HG02763 (cell line): ENCODE measurements at regions not wholly inside any gene's neighbourhood (a gene's known extent, or its start where the extent isn't known, plus 50 kb on each side); places are given as distances from the start of the nearest gene placed in this dataset.
"Not testable (repeated sequence)": the region's sequence is repeated elsewhere in the genome, so short reads cannot be mapped to it uniquely, and the experiment has no call there.

Experiments used
- ATAC-seq: cut with Tn5 transposase; IDR thresholded peaks from one replicate; pipeline ENCODE4 v1.9.1; 2021; ENCODE audit warnings: mild to moderate bottlenecking, moderate library complexity; ENCODE audit not compliant: unreplicated experiment

DNA sequence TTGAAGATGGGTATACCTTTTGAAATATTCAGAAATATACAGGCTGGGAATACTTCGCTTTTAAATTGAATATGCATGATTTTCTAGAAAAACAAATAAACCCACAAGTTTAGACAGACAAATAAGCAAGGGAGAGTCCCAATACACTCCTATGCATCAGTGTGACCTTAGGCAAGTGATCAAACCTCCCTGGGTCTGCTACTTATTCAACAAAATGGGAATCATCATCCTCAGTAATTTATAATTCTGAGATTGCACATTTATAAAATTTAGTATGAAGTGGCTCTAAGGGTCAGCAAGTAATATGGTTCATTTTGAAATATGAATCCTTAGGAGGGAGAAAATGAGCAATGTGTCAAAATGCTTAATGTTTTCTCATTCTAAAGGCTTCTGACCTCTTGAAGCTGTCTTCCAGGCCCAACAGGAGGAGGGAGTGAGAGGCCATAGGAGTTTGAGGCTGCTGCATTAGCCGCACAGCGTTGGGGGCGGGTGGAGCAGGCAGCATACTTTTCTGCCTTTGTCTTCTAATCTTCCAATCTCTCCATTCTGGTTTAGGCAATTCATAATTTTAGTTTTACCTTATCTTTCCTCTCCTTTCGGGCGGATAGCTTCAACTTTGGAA lies 155.1 kb downstream of the TRIB2 start:
- ATAC-seq: no peak

DNA sequence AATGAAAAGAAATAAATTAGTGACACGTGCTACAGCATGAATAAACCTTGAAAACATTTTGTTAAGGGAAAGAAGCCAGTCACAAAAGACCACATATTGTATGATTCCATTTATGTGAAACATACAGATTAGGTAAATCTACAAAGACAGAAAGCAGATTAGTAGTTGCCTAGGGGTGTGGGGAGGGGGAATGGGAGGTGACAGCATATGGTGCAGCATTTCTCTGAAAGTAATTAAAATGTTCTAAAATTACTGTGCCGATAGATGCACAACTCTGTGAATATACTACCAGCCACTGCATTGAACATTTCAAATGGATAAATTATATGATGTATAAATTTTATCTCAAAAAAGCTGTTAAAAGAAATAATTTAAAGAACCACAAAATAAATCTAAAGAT lies 161.0 kb downstream of the TRIB2 start:
- no peak for ATAC-seq

DNA sequence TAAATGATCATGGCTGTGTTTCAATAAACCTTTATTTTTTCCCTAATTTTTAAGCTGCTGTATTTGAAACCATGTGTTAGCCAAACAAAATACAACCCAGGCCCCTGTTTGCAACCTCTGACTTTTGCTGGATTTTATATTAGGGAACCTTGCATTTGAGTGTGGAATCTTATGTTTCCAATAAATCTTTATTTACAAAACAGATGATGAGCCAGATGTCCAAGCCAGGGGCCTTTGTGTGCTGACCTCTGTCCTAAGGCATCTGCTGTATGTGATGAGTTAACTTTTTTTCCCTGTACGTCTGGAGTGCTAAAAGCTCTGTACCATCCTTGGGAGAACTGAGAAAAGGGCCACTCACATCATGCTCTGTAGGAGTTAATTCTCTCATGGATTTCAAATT lies 162.9 kb downstream of the TRIB2 start:
- ATAC-seq: no peak

- ATAC-seq: no peak
Observed at GRCh38 chr2:12881952-12882351, 165.2 kb downstream of the TRIB2 start.

DNA sequence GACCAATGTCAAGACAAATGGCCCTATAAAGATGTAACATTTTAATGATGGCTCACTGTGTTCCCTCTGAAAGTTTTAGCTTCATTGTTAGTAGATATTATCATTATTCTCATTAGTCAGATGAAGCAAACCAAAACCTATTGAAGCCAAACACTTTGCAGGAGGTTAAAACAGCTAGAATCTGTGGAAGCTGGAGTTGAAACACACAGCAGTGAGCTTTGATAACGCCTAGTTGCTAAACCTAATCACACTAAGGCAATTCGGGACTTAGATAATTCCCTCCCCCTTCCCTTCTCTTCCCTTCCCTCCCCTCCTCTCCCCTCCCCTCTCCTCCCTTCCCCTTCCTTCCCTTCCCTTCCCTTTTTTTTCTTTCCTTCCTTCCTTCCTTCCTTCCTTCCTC lies 165.7 kb downstream of the TRIB2 start:
- ATAC-seq: no peak

DNA sequence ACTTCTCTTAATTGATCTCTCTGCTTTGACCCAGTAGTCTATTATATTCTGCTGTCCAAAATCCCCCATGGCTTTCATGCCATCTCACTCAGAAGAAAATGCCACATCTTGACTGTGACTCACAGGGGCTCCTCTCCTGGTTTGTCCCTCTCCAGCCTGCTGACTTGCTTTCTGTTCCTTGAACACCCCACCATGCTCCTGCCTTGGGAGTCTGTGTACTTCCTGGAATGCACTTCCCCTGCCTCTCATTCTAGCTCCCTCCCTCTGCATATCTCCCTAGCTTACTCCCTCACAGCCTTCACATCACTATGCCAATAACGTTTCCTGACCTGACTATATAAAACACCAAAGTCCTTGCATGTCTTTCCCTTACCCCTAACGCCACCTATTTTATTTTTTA lies 167.2 kb downstream of the TRIB2 start:
- ATAC-seq: no peak

- ATAC-seq: no peak
Observed at GRCh38 chr2:12884713-12885282, 168.1 kb downstream of the TRIB2 start.

DNA sequence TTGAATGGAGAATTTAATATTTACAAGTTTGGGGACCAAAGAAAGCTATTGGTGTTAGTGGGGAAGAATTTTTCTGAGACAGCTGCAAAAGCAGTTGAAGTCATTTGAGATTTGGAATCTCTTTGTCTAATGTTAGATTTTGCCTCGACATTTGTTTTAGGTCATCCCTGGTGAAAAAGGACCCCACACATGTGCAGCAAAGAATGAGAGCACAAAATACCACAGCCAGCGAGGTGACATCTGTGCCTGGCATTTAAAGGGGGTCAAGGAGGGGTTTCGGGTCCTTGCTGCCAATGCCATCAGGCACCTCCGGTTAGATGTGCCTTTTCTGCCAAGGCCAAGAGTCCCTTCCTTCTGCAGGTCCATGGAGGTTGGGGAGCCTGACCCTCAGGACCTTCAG lies 173.3 kb downstream of the TRIB2 start:
- ATAC-seq: no peak

- no peak for ATAC-seq
Observed at GRCh38 chr2:12890481-12890991, 173.8 kb downstream of the TRIB2 start.

DNA sequence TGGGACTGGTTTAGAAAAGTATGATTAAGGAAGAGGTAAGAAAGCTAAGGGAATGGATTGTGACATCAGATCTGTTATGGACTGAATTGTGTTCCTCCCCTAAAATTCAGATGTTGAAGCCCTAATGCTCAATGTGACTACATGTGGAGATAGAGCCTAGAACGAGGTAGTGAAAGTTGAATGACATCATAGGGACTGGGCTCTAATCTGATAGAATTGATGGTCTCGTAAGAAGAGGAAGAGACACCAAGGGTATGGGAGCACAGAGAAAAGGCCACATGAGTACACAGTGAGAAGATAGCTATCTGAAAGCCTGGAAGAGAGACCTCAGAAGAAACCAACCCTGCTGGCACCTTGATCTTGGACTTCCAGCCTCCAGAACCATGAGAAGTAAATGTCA lies 178.3 kb downstream of the TRIB2 start:
- no peak for ATAC-seq

GRCh38 chr2:12896318-12896982 lies 179.7 kb downstream of the TRIB2 start:
- ATAC-seq: no peak

- no peak for ATAC-seq
Observed at GRCh38 chr2:12897181-12897580, 180.4 kb downstream of the TRIB2 start.

GRCh38 chr2:12903272-12903671 lies 186.5 kb downstream of the TRIB2 start:
- ATAC-seq: no peak

- ATAC-seq: no peak
Observed at GRCh38 chr2:12910431-12910830, 193.7 kb downstream of the TRIB2 start.

DNA sequence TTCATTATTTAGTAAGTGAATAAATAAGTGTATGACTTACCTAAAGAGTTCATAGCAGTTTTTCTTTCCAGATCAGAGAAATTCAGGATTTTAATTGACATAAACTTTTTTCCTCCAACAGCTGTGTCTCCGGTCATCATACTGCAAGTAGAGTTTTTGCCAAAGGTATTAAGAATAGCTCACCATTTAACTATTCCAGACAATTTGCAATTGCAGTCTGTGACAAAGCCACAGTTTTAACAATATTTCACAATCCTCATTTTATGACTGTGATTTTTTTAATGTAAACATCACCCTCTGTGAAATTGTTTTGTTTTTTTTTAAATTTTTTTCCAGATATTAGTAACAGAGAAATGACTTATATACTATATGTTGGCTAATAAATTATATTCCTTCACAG lies 199.1 kb downstream of the TRIB2 start:
- no peak for ATAC-seq

DNA sequence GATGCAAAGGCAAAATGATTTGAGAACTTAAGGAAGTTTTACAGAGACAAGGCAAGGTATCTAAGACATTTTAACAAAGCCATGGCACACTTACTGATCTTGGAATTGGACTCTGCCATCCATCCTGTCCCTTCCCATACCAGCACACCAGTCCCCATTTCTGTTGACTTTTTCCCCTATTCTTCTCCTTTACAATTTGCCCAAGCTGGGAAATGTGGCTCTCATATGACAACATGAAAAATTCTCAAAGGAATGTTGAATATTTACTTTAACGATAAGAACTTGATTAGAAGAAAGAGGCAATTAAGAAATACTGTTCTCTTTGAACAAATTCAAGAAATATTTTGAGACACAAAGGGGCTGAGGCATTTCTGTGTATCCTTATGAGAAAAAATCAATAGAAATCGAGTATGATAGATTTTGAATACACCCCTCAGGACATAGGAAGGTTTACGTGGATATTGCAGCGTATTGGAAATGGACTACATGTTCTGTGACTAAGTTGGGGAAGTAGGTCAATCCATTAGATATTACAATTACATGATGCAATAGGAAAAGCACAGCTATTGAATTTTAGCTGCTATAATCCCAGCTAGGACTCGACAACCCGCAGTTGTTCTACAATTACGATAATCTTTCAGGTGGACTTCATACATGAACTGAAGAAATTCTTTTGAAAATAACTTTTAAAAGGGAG lies 201.6 kb downstream of the TRIB2 start:
- ATAC-seq: no peak

GRCh38 chr2:12918835-12919445 lies 202.2 kb downstream of the TRIB2 start:
- no peak for ATAC-seq

DNA sequence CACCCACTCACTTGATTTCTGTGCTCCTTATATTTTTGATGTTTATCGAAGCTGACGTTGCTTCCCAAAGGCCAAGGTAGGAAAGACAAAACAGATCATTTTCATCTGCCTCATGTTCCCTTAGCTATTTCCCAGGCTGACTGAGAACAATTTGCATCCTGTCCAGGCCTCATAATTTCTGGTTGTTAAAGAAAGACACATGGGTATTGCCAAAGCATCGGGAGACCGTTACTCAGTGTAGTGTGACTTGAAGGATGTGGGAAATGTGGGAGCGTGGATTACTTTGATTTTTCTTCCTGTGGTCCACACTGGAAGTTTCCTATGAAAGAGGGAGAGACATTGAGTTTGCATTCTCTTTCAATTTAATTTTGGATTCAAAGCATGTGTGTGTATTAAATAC lies 204.6 kb downstream of the TRIB2 start:
- ATAC-seq: no peak

DNA sequence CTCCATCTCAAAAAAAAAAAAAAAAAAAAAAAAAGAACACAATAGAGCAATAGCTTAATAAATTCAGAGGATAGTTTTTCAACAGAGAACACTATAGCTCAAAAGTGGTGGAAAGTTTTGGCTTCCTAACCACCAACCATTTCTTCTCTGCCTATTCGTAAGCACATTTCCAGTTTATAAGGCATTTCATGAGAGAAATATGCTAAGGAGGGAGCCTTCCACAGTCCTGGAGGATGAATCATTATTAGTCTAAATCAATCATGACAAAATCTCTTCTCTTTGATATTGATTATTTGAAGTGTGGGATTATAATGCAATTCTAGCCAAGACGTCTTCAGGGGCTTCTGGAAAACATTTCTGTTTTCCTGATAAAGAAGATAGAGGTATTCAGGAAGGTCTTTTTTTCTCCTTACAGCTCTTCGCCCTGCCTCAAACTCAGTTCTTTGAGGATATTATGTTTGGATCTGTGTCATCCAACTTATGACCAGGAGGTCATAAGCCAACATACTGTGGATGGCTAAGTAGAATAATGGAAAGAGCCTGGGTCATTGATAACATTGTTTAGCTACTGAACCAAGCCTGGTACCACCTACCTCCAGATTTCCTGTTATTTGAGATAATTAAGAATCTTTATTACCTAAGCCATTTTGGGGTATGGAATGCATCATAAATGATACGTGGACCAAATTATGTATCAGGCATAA lies 207.3 kb downstream of the TRIB2 start:
- no peak for ATAC-seq

DNA sequence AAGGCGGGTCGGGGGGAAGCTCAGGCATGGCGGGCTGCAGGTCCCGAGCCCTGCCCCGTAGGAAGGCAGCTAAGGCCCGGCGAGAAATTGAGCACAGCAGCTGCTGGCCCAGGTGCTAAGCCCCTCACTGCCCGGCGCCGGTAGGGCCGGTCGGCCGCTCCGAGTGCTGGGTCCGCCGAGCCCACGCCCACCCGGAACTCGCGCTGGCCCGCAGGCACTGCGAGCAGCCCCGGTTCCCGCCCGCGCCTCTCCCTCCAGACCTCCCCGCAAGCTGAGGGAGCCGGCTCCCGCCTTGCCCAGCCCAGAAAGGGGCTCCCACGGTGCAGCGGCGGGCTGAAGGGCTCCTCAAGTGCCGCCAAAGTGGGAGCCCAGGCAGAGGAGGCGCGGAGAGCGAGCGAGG lies 209.9 kb downstream of the TRIB2 start:
- ATAC-seq: not testable (repeated sequence)
